H1 (cell line): ENCODE measurements at regions not wholly inside any gene's neighbourhood (a gene's known extent, or its start where the extent isn't known, plus 50 kb on each side); places are given as distances from the start of the nearest gene placed in this dataset.

Source experiments
- CTCF ChIA-PET: fragments of 300-600 bp; sonication (Branson Sonifier 250); formaldehyde crosslinking; loops from one replicate; lab custom pipeline; 2021; ENCODE audit not compliant: partially characterized antibody; lab: Charles Lee
- POLR2A ChIA-PET: fragments of 300-600 bp; sonication (Branson Sonifier 250); formaldehyde crosslinking; loops from one replicate; lab custom pipeline; 2021; ENCODE audit warnings: inconsistent platforms; ENCODE audit not compliant: partially characterized antibody; lab: Charles Lee
- DNase-seq, 2 experiments: peaks; one replicate each; pipeline versions ENCODE4 v3.0.0 to v3.0.0-alpha.2; 2010 to 2022; ENCODE audit warnings: low spot score in 2 of 2, low read depth in 1 of 2, mixed read lengths in 1 of 2
- FAIRE-seq: peaks from 2 replicates; lab custom pipeline; 2011; peaks lifted over from hg19 to GRCh38; lab: Jason Lieb, UNC
- H2AFZ ChIP-seq: 2 replicates; pipeline ENCODE4 v1.8.1; 2012; ENCODE audit warnings: low read length, inconsistent platforms
- H2AK5ac ChIP-seq: 2 replicates; pipeline ENCODE4 v1.6.1; 2013; ENCODE audit warnings: low read depth, low read length
- H2BK120ac ChIP-seq: replicated peaks from 2 replicates; pipeline ENCODE3; 2013; ENCODE audit warnings: low read depth, low read length, inconsistent platforms
- H2BK12ac ChIP-seq: 2 replicates; pipeline ENCODE4 v1.6.1; 2013; ENCODE audit warnings: low read depth, low read length
- H2BK15ac ChIP-seq: 2 replicates; pipeline ENCODE4 v1.6.1; 2013; ENCODE audit warnings: low read length
- H2BK20ac ChIP-seq: 2 replicates; pipeline ENCODE4 v1.6.1; 2013; ENCODE audit warnings: low read length
- H2BK5ac ChIP-seq: 2 replicates; pipeline ENCODE4 v1.6.1; 2013; ENCODE audit warnings: low read depth, low read length
- H3K14ac ChIP-seq: 2 replicates; pipeline ENCODE4 v1.6.1; 2013; ENCODE audit warnings: inconsistent platforms; ENCODE audit not compliant: insufficient read length
- H3K18ac ChIP-seq: 2 replicates; pipeline ENCODE4 v1.6.1; 2013; ENCODE audit warnings: low read length; ENCODE audit errors: extremely low read depth
- H3K23ac ChIP-seq: 2 replicates; pipeline ENCODE4 v1.6.1; 2013; ENCODE audit warnings: inconsistent platforms; ENCODE audit not compliant: insufficient read length
- H3K23me2 ChIP-seq: 2 replicates; pipeline ENCODE4 v1.6.1; 2013; ENCODE audit warnings: low read depth, low read length
- H3K27ac ChIP-seq: 2 replicates; pipeline ENCODE4 v1.6.1; 2011; ENCODE audit warnings: low read depth, low read length, inconsistent platforms
- H3K27me3 ChIP-seq, 4 experiments: replicated peaks in 1 of 4; 1 replicate in 1 of 4; 2 replicates in 3 of 4; pipeline versions ENCODE4 v1.6.1 to v1.8.1; 2011 to 2013; ENCODE audit warnings: low read length in 3 of 4, mild to moderate bottlenecking in 3 of 4, inconsistent platforms in 2 of 4, mixed read lengths in 2 of 4, moderate library complexity in 1 of 4; ENCODE audit not compliant: control insufficient read depth in 3 of 4, insufficient read depth in 3 of 4; ENCODE audit errors: extremely low read depth in 1 of 4
- H3K36me3 ChIP-seq, 4 experiments: 2 replicates each; pipeline versions ENCODE4 v1.6.1 to v1.8.1; 2011 to 2013; ENCODE audit warnings: mild to moderate bottlenecking in 4 of 4, low read length in 3 of 4, moderate library complexity in 2 of 4, control low read depth in 1 of 4, inconsistent platforms in 1 of 4; ENCODE audit not compliant: insufficient read depth in 4 of 4, control insufficient read depth in 2 of 4
- H3K4ac ChIP-seq: replicated peaks from 2 replicates; pipeline ENCODE3; 2013; ENCODE audit warnings: low read length, low read depth, mixed read lengths, inconsistent platforms; ENCODE audit not compliant: insufficient read length
- H3K4me1 ChIP-seq, 4 experiments: replicated peaks in 1 of 4; 1 replicate in 1 of 4; 2 replicates in 3 of 4; pipeline versions ENCODE4 v1.6.1 to v1.8.1; 2011 to 2013; ENCODE audit warnings: low read length in 3 of 4, inconsistent platforms in 2 of 4, mixed read lengths in 1 of 4; ENCODE audit not compliant: insufficient read depth in 4 of 4, control insufficient read depth in 3 of 4
- H3K4me2 ChIP-seq, 2 experiments: 2 replicates each; pipeline versions ENCODE4 v1.6.1 to v1.8.1; 2011 to 2013; ENCODE audit warnings: low read depth in 2 of 2, low read length in 2 of 2, control low read depth in 1 of 2, inconsistent platforms in 1 of 2, mild to moderate bottlenecking in 1 of 2; ENCODE audit not compliant: insufficient read depth in 1 of 2
- H3K4me3 ChIP-seq, 4 experiments: fragments of 200-600, 300-600 bp in 1 of 4; sonication (generic), shearing (Covaris generic), sonication (Bioruptor Twin) in 1 of 4; 2 replicates each; pipeline versions ENCODE4 v1.5.1 to v1.8.1; 2011 to 2016; ENCODE audit warnings: low read length in 4 of 4, low read depth in 3 of 4, control low read depth in 2 of 4, inconsistent platforms in 2 of 4, mild to moderate bottlenecking in 2 of 4, mixed read lengths in 1 of 4, moderate library complexity in 1 of 4; ENCODE audit not compliant: insufficient read depth in 2 of 4; ENCODE audit errors: extremely low read depth in 1 of 4
- H3K56ac ChIP-seq: replicated peaks from 2 replicates; pipeline ENCODE3; 2013; ENCODE audit warnings: low read depth, mild to moderate bottlenecking, mixed read lengths, low read length, inconsistent platforms; ENCODE audit not compliant: insufficient read length
- H3K79me1 ChIP-seq: 2 replicates; pipeline ENCODE4 v1.6.1; 2013; ENCODE audit warnings: low read depth, low read length, control low read depth
- H3K79me2 ChIP-seq, 2 experiments: 2 replicates each; pipeline versions ENCODE4 v1.6.1 to v1.8.1; 2012 to 2013; ENCODE audit warnings: low read length in 2 of 2, mild to moderate bottlenecking in 2 of 2, inconsistent platforms in 1 of 2; ENCODE audit not compliant: insufficient read depth in 2 of 2, control insufficient read depth in 1 of 2
- H3K9ac ChIP-seq, 4 experiments: replicated peaks in 1 of 4; 1 replicate in 1 of 4; 2 replicates in 3 of 4; pipeline versions ENCODE4 v1.6.1 to v1.8.1; 2011 to 2013; ENCODE audit warnings: low read depth in 3 of 4, low read length in 3 of 4, control low read depth in 2 of 4, mild to moderate bottlenecking in 2 of 4, moderate library complexity in 2 of 4, inconsistent platforms in 1 of 4; ENCODE audit errors: extremely low read depth in 1 of 4
- H3K9me3 ChIP-seq, 2 experiments: 2 replicates each; pipeline versions ENCODE4 v1.6.1 to v1.8.1; 2012 to 2013; ENCODE audit warnings: mild to moderate bottlenecking in 2 of 2, moderate library complexity in 2 of 2, control low read depth in 1 of 2, inconsistent platforms in 1 of 2, low read depth in 1 of 2, low read length in 1 of 2, mixed read lengths in 1 of 2; ENCODE audit not compliant: insufficient read depth in 2 of 2
- H4K20me1 ChIP-seq, 2 experiments: replicated peaks in 1 of 2; 2 replicates each; pipeline versions ENCODE3 to v1.8.1; 2011 to 2013; ENCODE audit warnings: inconsistent platforms in 2 of 2, low read length in 2 of 2, mild to moderate bottlenecking in 1 of 2; ENCODE audit not compliant: insufficient read depth in 2 of 2, control insufficient read depth in 1 of 2
- H4K5ac ChIP-seq: 2 replicates; pipeline ENCODE4 v1.6.1; 2013; ENCODE audit warnings: low read length, low read depth, mixed read lengths, inconsistent platforms; ENCODE audit not compliant: insufficient read length
- H4K8ac ChIP-seq: 2 replicates; pipeline ENCODE4 v1.8.0; 2013; ENCODE audit warnings: mild to moderate bottlenecking, moderate library complexity, low read length, inconsistent platforms; ENCODE audit not compliant: insufficient read depth; ENCODE audit errors: extremely low read depth
- H4K91ac ChIP-seq: replicated peaks from 2 replicates; pipeline ENCODE3; 2013; ENCODE audit warnings: low read length, mixed read lengths, inconsistent platforms; ENCODE audit not compliant: insufficient read length
- CHD2 ChIP-seq: IDR thresholded peaks from 2 replicates; pipeline ENCODE4 v1.6.1; 2012; ENCODE audit warnings: low read length, improper control_type of control experiment
- EGR1 ChIP-seq: IDR thresholded peaks from 2 replicates; pipeline ENCODE4 v1.6.1; 2011; ENCODE audit warnings: low read depth, low read length, borderline replicate concordance
- HDAC2 ChIP-seq, 2 experiments: fragments of 300-600 bp in 1 of 2; sonication (generic) in 1 of 2; IDR thresholded peaks; 2 replicates each; pipeline ENCODE4 v1.6.1; 2011 to 2012; ENCODE audit warnings: low read depth in 2 of 2, low read length in 2 of 2, mild to moderate bottlenecking in 2 of 2, moderate library complexity in 2 of 2, borderline replicate concordance in 1 of 2, inconsistent platforms in 1 of 2
- RAD21 ChIP-seq, 2 experiments: IDR thresholded peaks in 1 of 2; conservative IDR thresholded peaks in 1 of 2; 2 replicates each; pipeline ENCODE4 v1.6.1; 2011; ENCODE audit warnings: low read depth in 2 of 2, low read length in 2 of 2, improper control_type of control experiment in 1 of 2, inconsistent platforms in 1 of 2, mild to moderate bottlenecking in 1 of 2, moderate library complexity in 1 of 2
- SP2 ChIP-seq: IDR thresholded peaks from 2 replicates; pipeline ENCODE4 v1.6.1; 2012; ENCODE audit warnings: mild to moderate bottlenecking, low read length, inconsistent platforms
- YY1 ChIP-seq: IDR thresholded peaks from 2 replicates; pipeline ENCODE4 v1.6.1; 2011; ENCODE audit warnings: low read depth, mild to moderate bottlenecking, low read length
- WGBS, 2 experiments: shearing (Covaris generic) in 1 of 2; methylation state at CpG; one replicate each; pipeline versions ENCODE4 v1.1.6 to v1.1.7; 2013 to 2015; ENCODE audit warnings: low lambda C conversion rate in 2 of 2, mixed read lengths in 2 of 2, inconsistent platforms in 1 of 2, low coverage in 1 of 2, missing lambda C conversion rate in 1 of 2; ENCODE audit not compliant: insufficient replicate concordance in 2 of 2, insufficient coverage in 1 of 2, insufficient read length in 1 of 2; ENCODE audit errors: extremely low coverage in 1 of 2, missing lambda C conversion rate in 1 of 2; 5-methylcytosine and 5-hydroxymethylcytosine counted together

DNA sequence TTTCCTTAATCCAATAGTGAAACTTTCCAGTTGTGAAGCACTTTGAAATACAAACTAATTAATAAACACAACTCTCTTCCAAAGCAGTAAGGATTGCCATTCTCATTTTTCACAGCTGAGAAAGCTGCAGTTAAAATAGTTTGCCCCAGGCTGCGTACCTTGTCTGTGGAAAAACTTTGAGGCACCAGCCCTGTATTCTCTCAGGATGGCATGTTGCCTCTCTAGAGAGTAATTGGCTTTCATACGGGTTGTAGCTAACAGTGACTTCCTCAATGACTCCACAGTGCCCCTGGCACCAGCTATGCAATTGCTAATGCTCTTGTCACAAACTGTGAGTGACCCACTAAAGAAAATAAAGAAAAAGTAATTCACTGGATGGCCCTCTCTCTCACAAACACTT lies 345.7 kb downstream of the MTX2 start:
- no peak overlapping the region for H3K4me3 ChIP-seq
- H4K91ac ChIP-seq, result no peak overlapping the region
- H4K8ac ChIP-seq, result no peak overlapping the region
- no peak overlapping the region for H3K23ac ChIP-seq
- CTCF ChIA-PET, result interaction anchor here (1.0 to 1.3 kb wide), 3 partner anchors 38 to 62 kb away, joined by 3 to 4 read pairs (median 3); no protein-coding TSS in a partner anchor
- H3K79me1 ChIP-seq, result no peaks in the 10 kb centered on the region
- POLR2A ChIA-PET, result no interaction called here
- no peak for FAIRE-seq
- no peaks in the 10 kb centered on the region for H3K36me3 ChIP-seq
- WGBS, 2 experiments, result 81% methylated on average over 2 of the region's 2 CpGs; no CpG with 5 or more reads in 1 of the 2 experiments
- no peak overlapping the region for H3K9ac ChIP-seq
- H3K4ac ChIP-seq, result no peak overlapping the region
- H4K20me1 ChIP-seq, result no peaks in the 10 kb centered on the region
- no peak overlapping the region for H2AFZ ChIP-seq
- H2BK5ac ChIP-seq, result no peak overlapping the region
- H2BK120ac ChIP-seq, result no peak overlapping the region
- DNase-seq, result no peak
- H3K9me3 ChIP-seq, result no peaks in the 10 kb centered on the region
- no peak overlapping the region for H2BK20ac ChIP-seq
- no peak overlapping the region for H3K4me2 ChIP-seq
- no peak overlapping the region for H3K27ac ChIP-seq
- H2BK15ac ChIP-seq, result no peak overlapping the region
- no peak overlapping the region for H3K56ac ChIP-seq
- H3K18ac ChIP-seq, result no peak overlapping the region
- no peaks in the 10 kb centered on the region for H3K4me1 ChIP-seq
- H3K23me2 ChIP-seq, result no peaks in the 10 kb centered on the region
- no peak overlapping the region for H3K14ac ChIP-seq
- no peak overlapping the region for H2BK12ac ChIP-seq
- no peaks in the 10 kb centered on the region for H3K79me2 ChIP-seq
- H3K27me3 ChIP-seq, result no peaks in the 10 kb centered on the region
- no peak overlapping the region for H4K5ac ChIP-seq
- H2AK5ac ChIP-seq, result no peak overlapping the region
- TF ChIP-seq SP2, result no peak
- no peak for TF ChIP-seq EGR1
- no peak for TF ChIP-seq HDAC2 (IDR thresholded peaks at IDR 0.05; ENCODE audit: borderline replicate concordance in 1 of 2, low read depth in 2 of 2, low read length in 2 of 2)
- TF ChIP-seq CHD2, result no peak
- no peak for TF ChIP-seq RAD21 (IDR thresholded peaks at IDR 0.05 in 1 of 2, conservative IDR thresholded peaks at IDR 0.05 in 1 of 2; ENCODE audit: low read depth in 2 of 2, low read length in 2 of 2)
- no peak for TF ChIP-seq YY1
